ENCODE measurements at regions not wholly inside any gene's neighbourhood (a gene's known extent, or its start where the extent isn't known, plus 50 kb on each side); places are given as distances from the start of the nearest gene placed in this dataset.

- no peak for TF ChIP-seq AFF4 (CRISPR knock-in tag; IDR thresholded peaks at IDR 0.05)
These were observed 161.8 kb upstream of the B3GALT2 start (continued) for GRCh38 chr1:193348091-193348768.

DNA sequence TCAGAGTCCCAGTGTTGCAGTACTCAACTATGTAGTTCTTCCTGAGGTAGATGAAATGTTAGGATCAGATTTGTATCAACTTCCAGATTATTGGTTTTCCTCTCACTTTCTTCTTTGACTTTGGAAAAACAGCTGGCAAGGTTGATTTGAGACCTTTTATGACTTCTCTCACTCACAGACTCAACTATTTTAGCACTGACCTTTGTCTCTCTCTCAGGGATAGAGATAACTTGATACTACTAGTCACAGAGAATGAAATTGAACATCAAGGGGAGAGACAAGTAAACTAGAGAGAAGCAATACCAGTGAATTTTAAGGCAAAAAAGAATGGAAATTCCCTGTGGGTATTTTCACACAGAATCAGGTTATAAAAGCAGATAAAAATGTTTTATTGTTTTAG lies 159.7 kb upstream of the B3GALT2 start:
- ATAC-seq, result no peak
- no peak overlapping the region for H3K27ac ChIP-seq (ENCODE audit: extremely low read depth, low read depth, low read length)
- no peak overlapping the region for H3K4me2 ChIP-seq (ENCODE audit: insufficient read depth, low read length)
- no peaks in the 10 kb centered on the region for H3K4me1 ChIP-seq (replicated peaks in 1 of 2; ENCODE audit: control insufficient read depth in 2 of 2, insufficient read depth in 2 of 2, low read length in 2 of 2)
- no peak for DNase-seq (ENCODE audit: extremely low read depth in 1 of 4, low spot score in 3 of 4)
- no peaks in the 10 kb centered on the region for H3K27me3 ChIP-seq (ENCODE audit: control insufficient read depth in 2 of 2, insufficient read depth in 2 of 2, low read length in 2 of 2)
- H3K9me3 ChIP-seq (replicated peaks; ENCODE audit: control insufficient read depth, insufficient read depth, low read depth, low read length), result no peaks in the 10 kb centered on the region
- intact Hi-C loops (cut with micrococcal nuclease) (no loop called here), in situ Hi-C loops (cut with MboI) (no loop called here)
- no peak for FAIRE-seq
- no peak overlapping the region for H2AFZ ChIP-seq (ENCODE audit: low read depth, low read length)
- H3K9ac ChIP-seq (ENCODE audit: insufficient read depth in 1 of 2, low read depth in 2 of 2, low read length in 2 of 2), result no peak overlapping the region
- ChIA-PET POLR2A (interaction anchor here (0.6 kb wide), 1 partner anchor 1770 kb away, joined by 3 read pairs; no protein-coding TSS in a partner anchor), CTCF (ENCODE audit: low intra/inter-chr PET ratio) (no interaction called here)
- no peaks in the 10 kb centered on the region for H3K9me1 ChIP-seq (ENCODE audit: control insufficient read depth, insufficient read depth, low read length)
- no peaks in the 10 kb centered on the region for H4K20me1 ChIP-seq (replicated peaks; ENCODE audit: control insufficient read depth, insufficient read depth, low read length)
- no peaks in the 10 kb centered on the region for H3K79me2 ChIP-seq (ENCODE audit: control insufficient read depth, insufficient read depth, low read length)
- BruUV-seq (replicated peaks), result no TSS peak
- H3K4me3 ChIP-seq, result no peak overlapping the region
- H3K36me3 ChIP-seq (ENCODE audit: control insufficient read depth, insufficient read depth, low read length), result no peaks in the 10 kb centered on the region
- no peak for TF ChIP-seq MLX (CRISPR knock-in tag; conservative IDR thresholded peaks at IDR 0.05)
- TF ChIP-seq, protein P1, sequence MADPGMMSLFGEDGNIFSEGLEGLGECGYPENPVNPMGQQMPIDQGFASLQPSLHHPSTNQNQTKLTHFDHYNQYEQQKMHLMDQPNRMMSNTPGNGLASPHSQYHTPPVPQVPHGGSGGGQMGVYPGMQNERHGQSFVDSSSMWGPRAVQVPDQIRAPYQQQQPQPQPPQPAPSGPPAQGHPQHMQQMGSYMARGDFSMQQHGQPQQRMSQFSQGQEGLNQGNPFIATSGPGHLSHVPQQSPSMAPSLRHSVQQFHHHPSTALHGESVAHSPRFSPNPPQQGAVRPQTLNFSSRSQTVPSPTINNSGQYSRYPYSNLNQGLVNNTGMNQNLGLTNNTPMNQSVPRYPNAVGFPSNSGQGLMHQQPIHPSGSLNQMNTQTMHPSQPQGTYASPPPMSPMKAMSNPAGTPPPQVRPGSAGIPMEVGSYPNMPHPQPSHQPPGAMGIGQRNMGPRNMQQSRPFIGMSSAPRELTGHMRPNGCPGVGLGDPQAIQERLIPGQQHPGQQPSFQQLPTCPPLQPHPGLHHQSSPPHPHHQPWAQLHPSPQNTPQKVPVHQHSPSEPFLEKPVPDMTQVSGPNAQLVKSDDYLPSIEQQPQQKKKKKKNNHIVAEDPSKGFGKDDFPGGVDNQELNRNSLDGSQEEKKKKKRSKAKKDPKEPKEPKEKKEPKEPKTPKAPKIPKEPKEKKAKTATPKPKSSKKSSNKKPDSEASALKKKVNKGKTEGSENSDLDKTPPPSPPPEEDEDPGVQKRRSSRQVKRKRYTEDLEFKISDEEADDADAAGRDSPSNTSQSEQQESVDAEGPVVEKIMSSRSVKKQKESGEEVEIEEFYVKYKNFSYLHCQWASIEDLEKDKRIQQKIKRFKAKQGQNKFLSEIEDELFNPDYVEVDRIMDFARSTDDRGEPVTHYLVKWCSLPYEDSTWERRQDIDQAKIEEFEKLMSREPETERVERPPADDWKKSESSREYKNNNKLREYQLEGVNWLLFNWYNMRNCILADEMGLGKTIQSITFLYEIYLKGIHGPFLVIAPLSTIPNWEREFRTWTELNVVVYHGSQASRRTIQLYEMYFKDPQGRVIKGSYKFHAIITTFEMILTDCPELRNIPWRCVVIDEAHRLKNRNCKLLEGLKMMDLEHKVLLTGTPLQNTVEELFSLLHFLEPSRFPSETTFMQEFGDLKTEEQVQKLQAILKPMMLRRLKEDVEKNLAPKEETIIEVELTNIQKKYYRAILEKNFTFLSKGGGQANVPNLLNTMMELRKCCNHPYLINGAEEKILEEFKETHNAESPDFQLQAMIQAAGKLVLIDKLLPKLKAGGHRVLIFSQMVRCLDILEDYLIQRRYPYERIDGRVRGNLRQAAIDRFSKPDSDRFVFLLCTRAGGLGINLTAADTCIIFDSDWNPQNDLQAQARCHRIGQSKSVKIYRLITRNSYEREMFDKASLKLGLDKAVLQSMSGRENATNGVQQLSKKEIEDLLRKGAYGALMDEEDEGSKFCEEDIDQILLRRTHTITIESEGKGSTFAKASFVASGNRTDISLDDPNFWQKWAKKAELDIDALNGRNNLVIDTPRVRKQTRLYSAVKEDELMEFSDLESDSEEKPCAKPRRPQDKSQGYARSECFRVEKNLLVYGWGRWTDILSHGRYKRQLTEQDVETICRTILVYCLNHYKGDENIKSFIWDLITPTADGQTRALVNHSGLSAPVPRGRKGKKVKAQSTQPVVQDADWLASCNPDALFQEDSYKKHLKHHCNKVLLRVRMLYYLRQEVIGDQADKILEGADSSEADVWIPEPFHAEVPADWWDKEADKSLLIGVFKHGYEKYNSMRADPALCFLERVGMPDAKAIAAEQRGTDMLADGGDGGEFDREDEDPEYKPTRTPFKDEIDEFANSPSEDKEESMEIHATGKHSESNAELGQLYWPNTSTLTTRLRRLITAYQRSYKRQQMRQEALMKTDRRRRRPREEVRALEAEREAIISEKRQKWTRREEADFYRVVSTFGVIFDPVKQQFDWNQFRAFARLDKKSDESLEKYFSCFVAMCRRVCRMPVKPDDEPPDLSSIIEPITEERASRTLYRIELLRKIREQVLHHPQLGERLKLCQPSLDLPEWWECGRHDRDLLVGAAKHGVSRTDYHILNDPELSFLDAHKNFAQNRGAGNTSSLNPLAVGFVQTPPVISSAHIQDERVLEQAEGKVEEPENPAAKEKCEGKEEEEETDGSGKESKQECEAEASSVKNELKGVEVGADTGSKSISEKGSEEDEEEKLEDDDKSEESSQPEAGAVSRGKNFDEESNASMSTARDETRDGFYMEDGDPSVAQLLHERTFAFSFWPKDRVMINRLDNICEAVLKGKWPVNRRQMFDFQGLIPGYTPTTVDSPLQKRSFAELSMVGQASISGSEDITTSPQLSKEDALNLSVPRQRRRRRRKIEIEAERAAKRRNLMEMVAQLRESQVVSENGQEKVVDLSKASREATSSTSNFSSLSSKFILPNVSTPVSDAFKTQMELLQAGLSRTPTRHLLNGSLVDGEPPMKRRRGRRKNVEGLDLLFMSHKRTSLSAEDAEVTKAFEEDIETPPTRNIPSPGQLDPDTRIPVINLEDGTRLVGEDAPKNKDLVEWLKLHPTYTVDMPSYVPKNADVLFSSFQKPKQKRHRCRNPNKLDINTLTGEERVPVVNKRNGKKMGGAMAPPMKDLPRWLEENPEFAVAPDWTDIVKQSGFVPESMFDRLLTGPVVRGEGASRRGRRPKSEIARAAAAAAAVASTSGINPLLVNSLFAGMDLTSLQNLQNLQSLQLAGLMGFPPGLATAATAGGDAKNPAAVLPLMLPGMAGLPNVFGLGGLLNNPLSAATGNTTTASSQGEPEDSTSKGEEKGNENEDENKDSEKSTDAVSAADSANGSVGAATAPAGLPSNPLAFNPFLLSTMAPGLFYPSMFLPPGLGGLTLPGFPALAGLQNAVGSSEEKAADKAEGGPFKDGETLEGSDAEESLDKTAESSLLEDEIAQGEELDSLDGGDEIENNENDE (IDR thresholded peaks at IDR 0.05; ENCODE audit: low read depth, low read length), result no peak

Data from K562 (cell line).